Mesothelial cell of epicardium (in vitro differentiated cells): ENCODE measurements at regions not wholly inside any gene's neighbourhood (a gene's known extent, or its start where the extent isn't known, plus 50 kb on each side); places are given as distances from the start of the nearest gene placed in this dataset.
"Not testable (repeated sequence)": the region's sequence is repeated elsewhere in the genome, so short reads cannot be mapped to it uniquely, and the experiment has no call there.

Experiments used
- DNase-seq, 2 experiments: peaks; one replicate each; pipeline ENCODE4 v3.0.0; 2021; ENCODE audit warnings: low spot score in 2 of 2; ENCODE audit not compliant: unreplicated experiment in 2 of 2
- H3K27ac Mint-ChIP-seq: 2 replicates; pipeline ENCODE4 v1.8.0; 2021; ENCODE audit warnings: mixed read lengths
- H3K27me3 Mint-ChIP-seq: 2 replicates; pipeline ENCODE4 v1.8.0; 2021; ENCODE audit warnings: low read depth, mixed read lengths
- H3K36me3 Mint-ChIP-seq: 2 replicates; pipeline ENCODE4 v1.8.0; 2021; ENCODE audit warnings: mixed read lengths
- H3K4me1 Mint-ChIP-seq: 2 replicates; pipeline ENCODE4 v1.8.0; 2021; ENCODE audit warnings: mixed read lengths
- H3K4me3 Mint-ChIP-seq: 2 replicates; pipeline ENCODE4 v1.8.0; 2021; ENCODE audit warnings: mild to moderate bottlenecking, moderate library complexity, mixed read lengths
- H3K9me3 Mint-ChIP-seq: 2 replicates; pipeline ENCODE4 v1.8.0; 2021; ENCODE audit warnings: mixed read lengths
- TF ChIP-seq, protein P1 (sequence below): fragments of 200-600 bp; sonication (generic); IDR thresholded peaks from one replicate; pipeline ENCODE4 v1.5.0; 2021; ENCODE audit warnings: antibody characterized with exemption; ENCODE audit not compliant: unreplicated experiment

DNA sequence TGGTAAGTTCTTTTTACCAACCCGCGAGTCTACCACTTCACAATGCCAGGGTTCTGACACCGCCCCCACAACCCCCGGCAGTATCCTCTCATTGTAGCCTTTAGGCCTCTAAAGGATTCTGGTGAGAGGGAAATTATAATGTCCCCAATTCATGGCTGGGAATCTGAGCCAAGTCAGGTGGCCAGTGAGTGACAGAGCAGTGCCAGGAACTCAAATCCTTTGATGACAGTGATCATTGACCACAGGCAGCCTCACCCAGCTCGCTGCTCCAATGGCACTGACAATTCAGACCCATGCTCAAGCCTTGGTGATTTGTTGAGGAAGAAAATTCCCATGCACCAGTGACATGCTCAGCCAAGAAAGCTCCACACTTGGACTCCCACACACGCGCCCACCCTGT is 63.4 kb upstream of the CSF1 start:
- Mint-ChIP-seq H3K9me3 (peaks cover 4% of the 10 kb centered on the region), H3K36me3 (no peaks in the 10 kb centered on the region), H3K27me3 (no peaks in the 10 kb centered on the region), H3K27ac (no peak overlapping the region), H3K4me1 (peaks cover 5% of the 10 kb centered on the region), H3K4me3 (no peak overlapping the region)
- DNase-seq, result no peak
- TF ChIP-seq, protein P1, sequence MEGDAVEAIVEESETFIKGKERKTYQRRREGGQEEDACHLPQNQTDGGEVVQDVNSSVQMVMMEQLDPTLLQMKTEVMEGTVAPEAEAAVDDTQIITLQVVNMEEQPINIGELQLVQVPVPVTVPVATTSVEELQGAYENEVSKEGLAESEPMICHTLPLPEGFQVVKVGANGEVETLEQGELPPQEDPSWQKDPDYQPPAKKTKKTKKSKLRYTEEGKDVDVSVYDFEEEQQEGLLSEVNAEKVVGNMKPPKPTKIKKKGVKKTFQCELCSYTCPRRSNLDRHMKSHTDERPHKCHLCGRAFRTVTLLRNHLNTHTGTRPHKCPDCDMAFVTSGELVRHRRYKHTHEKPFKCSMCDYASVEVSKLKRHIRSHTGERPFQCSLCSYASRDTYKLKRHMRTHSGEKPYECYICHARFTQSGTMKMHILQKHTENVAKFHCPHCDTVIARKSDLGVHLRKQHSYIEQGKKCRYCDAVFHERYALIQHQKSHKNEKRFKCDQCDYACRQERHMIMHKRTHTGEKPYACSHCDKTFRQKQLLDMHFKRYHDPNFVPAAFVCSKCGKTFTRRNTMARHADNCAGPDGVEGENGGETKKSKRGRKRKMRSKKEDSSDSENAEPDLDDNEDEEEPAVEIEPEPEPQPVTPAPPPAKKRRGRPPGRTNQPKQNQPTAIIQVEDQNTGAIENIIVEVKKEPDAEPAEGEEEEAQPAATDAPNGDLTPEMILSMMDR, result no peak

DNA sequence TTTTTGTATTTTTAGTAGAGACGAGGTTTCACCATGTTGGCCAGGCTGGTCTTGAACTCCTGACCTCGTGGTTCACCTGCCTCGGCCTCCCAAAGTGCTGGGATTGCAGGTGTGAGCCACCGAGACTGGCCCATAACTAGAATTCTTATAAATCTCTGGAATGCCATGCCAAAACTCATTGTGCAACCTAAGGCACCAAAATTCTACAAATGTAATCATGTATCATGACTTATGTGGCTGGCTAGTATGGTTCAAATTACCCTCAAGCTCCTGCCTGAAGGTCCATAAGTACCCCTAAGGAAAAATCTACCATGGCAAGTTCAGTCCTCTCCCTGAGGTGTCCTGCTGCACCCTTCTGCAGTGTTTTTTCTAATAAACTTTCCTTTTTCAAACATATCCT is 63.8 kb upstream of the CSF1 start:
- Mint-ChIP-seq H3K4me1 (peaks cover 5% of the 10 kb centered on the region), H3K36me3 (no peaks in the 10 kb centered on the region), H3K27me3 (no peaks in the 10 kb centered on the region), H3K9me3 (peaks cover 4% of the 10 kb centered on the region), H3K4me3 (no peak overlapping the region), H3K27ac (no peak overlapping the region)
- TF ChIP-seq, protein P1, result no peak
- DNase-seq, result no peak

DNA sequence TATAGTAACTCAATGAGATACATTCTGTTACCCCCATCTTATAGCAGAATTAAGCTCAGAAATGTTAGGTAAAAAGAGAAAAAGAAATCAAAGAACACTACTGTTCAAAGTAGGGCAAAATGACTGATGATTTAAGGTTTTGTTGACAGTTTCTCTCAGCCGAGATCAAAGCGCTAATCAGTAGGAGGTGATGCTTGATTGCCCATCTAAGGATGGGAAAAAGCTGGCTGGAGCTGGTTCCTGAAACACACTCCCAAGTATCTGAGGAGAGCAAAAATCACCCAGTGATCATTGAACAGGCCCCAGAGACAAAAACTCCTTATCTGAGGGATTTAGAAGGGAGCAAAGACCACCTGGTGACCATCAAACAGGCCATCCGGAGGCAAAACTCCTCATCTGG is 64.5 kb upstream of the CSF1 start:
- no peaks in the 10 kb centered on the region for H3K27me3 Mint-ChIP-seq
- no peak overlapping the region for H3K27ac Mint-ChIP-seq
- H3K9me3 Mint-ChIP-seq, result peaks cover 4% of the 10 kb centered on the region
- H3K4me1 Mint-ChIP-seq, result peaks cover 5% of the 10 kb centered on the region
- H3K4me3 Mint-ChIP-seq, result no peak overlapping the region
- TF ChIP-seq, protein P1, result no peak
- DNase-seq, result no peak
- no peaks in the 10 kb centered on the region for H3K36me3 Mint-ChIP-seq

DNA sequence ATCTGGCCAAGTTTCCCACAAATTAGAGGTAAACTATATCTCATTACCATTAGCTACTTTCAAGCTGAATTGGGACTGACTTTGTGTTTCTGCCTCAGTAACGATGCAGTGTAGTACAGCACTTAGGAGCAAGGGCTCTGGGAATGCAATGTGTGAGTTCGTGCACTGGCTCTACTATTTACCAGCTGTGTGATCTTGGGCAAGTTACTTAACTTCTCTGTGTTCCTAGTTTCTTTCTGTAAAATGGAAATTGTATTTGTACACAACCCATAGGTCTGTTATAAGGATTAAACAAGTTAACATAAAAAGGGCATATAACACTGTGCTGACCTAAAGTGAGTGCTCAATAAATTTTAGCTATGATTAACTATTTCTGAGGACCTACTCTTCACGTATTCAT is 65.0 kb upstream of the CSF1 start:
- peaks cover under 1% of the 10 kb centered on the region for H3K36me3 Mint-ChIP-seq
- H3K27ac Mint-ChIP-seq, result no peak overlapping the region
- TF ChIP-seq, protein P1, result no peak
- H3K9me3 Mint-ChIP-seq, result peaks cover 6% of the 10 kb centered on the region
- no peaks in the 10 kb centered on the region for H3K27me3 Mint-ChIP-seq
- no peak overlapping the region for H3K4me3 Mint-ChIP-seq
- DNase-seq, result no peak
- peaks cover 5% of the 10 kb centered on the region for H3K4me1 Mint-ChIP-seq

DNA sequence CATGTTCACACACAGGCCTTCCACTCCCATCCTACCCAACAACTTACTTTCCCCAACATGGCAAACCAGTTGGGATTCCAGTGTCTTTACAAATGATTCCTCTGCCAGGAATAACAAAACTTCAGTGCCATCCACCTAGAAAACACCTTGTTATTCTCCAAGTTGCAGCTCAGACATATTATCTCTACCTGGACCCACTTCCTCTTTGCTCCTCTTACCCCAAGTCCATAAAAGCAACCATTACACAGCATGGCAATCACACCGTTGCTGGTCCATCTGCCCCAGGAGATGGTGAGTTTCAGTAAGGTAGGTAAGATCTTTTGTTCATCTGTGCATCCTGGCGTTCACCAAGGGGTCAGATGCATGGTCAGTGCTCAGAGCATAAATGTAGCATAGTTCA is 66.0 kb upstream of the CSF1 start:
- Mint-ChIP-seq H3K27ac (no peak overlapping the region), H3K27me3 (no peaks in the 10 kb centered on the region), H3K4me1 (peaks cover 5% of the 10 kb centered on the region), H3K9me3 (peaks cover 8% of the 10 kb centered on the region), H3K36me3 (peaks cover 3% of the 10 kb centered on the region), H3K4me3 (no peak overlapping the region)
- no peak for DNase-seq
- TF ChIP-seq, protein P1, result no peak

DNA sequence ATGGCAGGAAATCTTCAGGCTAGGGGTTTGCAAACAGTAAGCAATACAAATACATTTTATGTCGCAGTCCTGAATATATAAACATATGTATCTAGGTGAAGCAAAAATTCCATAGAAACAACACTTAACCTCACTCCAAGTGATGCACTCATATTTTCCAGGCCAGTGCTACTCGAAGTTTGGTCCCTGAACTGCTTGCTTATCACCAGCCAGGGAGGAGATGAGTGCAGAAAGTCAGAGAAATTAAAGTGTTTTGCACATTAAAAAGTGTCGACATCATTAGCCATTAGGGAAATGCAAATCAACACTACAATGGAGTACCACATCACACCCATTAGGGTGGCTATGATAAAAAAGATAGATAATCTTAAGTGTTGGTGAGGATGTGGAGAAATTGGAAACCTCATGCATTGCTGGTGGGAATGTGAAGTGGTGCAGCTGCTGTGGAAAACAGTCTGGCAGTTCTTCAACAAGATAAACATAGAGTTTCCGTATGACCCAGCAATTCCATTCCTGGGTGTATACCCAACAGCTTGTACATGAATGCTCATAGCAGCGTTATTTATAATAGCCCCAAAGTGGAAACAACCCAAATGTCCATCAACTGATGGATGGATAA is 70.5 kb upstream of the CSF1 start:
- H3K27me3 Mint-ChIP-seq, result no peaks in the 10 kb centered on the region
- no peak for DNase-seq
- no peak overlapping the region for H3K27ac Mint-ChIP-seq
- peaks cover 6% of the 10 kb centered on the region for H3K36me3 Mint-ChIP-seq
- TF ChIP-seq, protein P1, result no peak
- peaks cover under 1% of the 10 kb centered on the region for H3K4me1 Mint-ChIP-seq
- H3K9me3 Mint-ChIP-seq, result peaks cover 36% of the 10 kb centered on the region
- no peak overlapping the region for H3K4me3 Mint-ChIP-seq

DNA sequence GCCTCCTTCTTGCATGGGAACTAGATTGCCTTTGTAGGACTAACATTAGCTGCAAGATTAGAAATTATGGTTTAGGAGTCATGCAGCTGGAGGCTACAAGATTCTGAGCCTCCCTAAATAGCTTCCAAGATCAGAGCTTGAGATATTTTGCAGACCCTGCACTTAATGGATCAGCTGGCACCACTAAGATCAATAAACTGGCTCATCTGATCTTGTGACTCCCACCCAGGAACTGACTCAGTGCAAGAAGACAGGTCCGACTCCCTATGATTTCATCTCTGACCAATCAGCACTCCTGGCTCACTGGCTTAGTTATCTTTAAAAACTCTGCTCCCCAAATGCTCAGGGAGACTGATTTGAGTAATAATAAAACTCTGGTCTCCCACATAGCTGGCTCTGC is 71.4 kb upstream of the CSF1 start:
- not testable (repeated sequence) for DNase-seq, H3K27me3 Mint-ChIP-seq, H3K27ac Mint-ChIP-seq, H3K4me1 Mint-ChIP-seq, H3K36me3 Mint-ChIP-seq, H3K4me3 Mint-ChIP-seq
- H3K9me3 Mint-ChIP-seq, result peaks cover 32% of the 10 kb centered on the region
